ENCODE measurements at regions not wholly inside any gene's neighbourhood (a gene's known extent, or its start where the extent isn't known, plus 50 kb on each side); places are given as distances from the start of the nearest gene placed in this dataset.
"Not testable (repeated sequence)": the region's sequence is repeated elsewhere in the genome, so short reads cannot be mapped to it uniquely, and the experiment has no call there.

DNA sequence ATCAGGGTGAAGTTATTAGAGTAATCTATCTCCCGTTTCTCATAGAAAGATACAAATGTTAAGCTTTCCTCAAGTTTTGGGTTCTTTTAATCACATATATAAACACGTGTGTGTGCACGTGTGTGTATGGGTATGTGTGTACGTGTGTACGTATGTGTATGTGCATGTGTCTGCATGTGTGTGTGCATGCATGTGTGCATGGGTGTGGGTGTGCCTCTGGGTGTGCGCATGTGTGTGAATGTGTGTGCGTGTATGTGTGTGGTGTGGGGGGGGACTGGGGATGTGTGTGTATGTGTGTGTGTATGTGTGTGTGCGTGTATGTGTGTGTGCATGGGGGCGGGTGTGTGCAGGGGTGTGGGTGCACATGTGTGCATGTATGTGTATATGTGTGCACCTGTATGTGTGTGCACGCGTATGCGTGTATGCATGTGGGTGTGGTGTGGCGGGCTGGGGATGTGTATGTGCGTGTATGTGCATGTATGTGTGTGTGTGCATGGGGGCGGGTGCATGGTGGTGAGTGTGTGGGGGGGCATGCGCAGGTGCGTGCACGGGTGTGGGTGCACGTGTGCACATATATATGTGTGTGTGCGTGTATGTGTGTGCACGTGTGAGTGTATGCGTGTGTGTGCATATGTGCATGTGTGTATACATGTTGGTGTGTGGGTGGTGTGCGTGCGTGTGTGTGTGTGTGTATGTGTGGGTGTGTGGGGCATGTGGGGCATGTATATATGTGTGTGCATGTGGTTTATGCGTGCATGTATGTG is 304.0 kb downstream of the MBD2 start:
- DNase-seq (ENCODE audit: low spot score): no peak

DNA sequence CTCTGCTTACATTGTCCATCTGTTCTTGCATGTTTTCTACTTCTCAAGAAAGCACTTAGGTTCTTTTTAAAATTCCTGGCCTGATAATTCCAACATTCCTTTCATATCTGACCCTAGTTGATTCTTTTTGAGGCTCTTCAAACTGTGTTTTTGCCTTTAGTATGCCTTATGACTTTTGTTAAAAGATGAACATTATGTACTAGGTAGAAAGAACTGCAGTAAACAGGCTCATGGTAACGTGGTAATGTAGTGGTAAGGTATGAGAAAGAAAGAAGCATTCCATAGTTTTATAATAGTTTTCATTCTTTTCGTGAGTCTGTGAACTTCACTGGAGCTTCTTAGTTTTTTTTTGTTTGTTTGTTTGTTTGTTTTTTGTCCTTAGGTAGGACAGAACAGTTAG is 306.4 kb downstream of the MBD2 start:
- DNase-seq (ENCODE audit: low spot score): no peak

DNA sequence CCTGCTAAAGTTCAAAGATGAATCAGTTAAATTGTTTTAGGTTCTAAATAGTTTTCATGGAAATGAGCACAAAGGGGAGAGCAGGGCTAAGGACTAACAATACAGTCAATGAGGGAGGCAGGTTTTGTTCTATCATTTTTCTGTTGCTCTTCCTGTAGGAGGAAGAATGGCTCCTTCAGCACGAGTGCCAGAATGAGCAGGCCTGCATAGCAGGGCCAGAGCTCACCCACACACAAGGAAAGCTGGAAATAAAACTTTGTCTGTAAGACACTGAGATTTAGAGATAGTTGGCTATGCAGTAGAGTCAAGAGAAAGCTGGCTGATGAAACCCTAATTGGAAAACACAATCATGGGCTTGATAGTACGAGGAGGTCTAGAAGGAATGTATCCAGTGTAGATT is 313.3 kb downstream of the MBD2 start:
- no peak for DNase-seq (ENCODE audit: low spot score)

- no peak for DNase-seq (ENCODE audit: low spot score)
Measured at GRCh38 chr18:53909668-53910067, 314.8 kb downstream of the MBD2 start.

- DNase-seq (ENCODE audit: low spot score): no peak
Measured at GRCh38 chr18:53907921-53908320, 316.5 kb downstream of the MBD2 start.

DNA sequence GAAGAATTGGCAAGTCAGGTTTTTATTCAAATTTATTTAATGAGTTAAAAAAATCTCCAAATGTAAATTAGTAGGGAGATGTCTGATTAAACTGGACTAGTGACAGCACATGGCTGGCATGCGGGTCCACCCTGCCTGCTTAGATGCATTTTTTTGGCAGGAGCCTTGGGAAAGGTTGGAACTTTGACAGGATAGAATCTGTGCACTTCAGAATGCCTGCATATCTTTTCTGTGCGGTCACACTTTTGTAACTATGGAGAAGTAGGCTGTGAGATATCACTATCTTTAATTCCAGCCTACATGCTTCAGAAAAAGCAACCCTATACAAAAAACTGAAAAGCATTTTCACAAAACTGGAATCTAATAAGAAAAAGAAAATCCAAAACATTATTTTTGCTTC is 317.8 kb downstream of the MBD2 start:
- DNase-seq (ENCODE audit: low spot score): no peak

- DNase-seq (ENCODE audit: low spot score): no peak
Measured at GRCh38 chr18:53894675-53895442, 329.6 kb downstream of the MBD2 start.

DNA sequence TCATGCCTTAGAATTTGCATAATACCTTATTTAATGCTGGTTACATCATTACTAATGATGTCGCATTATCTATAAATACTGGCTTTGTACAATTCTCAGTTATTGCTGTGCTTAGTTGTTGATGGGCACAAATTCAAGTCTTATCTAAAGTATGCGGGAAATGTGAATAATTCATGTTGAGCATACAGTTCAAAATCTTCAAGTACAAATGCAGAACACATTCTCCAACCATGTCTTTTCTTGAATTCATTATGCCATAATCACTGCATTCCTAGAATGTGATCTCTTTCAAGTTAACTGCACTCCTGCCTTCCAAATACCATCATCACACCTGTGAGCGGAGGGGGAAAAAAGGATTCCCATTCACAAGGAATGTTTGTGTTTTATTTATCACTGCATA is 337.0 kb downstream of the MBD2 start:
- no peak for DNase-seq (ENCODE audit: low spot score)

- DNase-seq (ENCODE audit: low spot score): no peak
Measured at GRCh38 chr18:53886058-53886457, 338.4 kb downstream of the MBD2 start.

DNA sequence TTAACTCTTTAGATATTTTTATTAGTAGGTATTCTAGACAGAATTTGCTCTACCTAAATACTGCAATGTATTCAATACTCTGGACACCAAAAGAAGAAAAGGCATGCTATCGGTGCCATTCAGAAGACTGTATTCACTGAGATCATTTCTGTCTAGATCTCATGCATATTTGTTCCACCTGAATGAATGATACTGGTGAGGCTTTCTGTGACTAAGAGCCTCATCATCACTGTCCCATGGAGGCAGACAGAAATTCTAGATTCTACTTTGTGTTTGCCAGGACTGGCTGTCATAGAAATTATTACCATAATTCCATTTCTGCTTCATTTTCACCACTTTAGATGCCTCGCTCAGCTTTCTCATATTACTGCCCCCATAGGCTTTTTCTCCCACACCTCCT is 340.7 kb downstream of the MBD2 start:
- no peak for DNase-seq (ENCODE audit: low spot score)

DNA sequence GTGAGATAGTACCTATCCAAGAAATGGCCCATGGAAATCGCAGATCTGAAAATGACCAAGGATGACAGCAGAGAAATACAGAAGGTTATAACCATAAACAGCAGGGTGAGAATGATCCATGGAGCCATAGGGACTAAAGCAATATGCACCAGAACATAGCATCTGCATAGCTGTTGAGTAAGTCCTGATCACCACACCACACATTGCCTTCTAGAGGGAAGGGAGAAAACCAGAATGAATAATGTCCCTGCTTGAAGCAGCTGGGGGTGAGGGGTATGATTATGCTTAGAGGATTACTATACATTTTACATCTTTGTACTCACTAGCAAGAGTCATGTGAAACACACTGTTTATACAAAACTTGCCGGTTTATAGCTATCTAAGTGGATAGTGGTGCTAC is 350.4 kb downstream of the MBD2 start:
- no peak for DNase-seq (ENCODE audit: low spot score)

- no peak for DNase-seq (ENCODE audit: low spot score)
Measured at GRCh38 chr18:53864770-53865169, 359.7 kb downstream of the MBD2 start.

GRCh38 chr18:53862921-53863320 is 361.5 kb downstream of the MBD2 start:
- no peak for DNase-seq (ENCODE audit: low spot score)

DNA sequence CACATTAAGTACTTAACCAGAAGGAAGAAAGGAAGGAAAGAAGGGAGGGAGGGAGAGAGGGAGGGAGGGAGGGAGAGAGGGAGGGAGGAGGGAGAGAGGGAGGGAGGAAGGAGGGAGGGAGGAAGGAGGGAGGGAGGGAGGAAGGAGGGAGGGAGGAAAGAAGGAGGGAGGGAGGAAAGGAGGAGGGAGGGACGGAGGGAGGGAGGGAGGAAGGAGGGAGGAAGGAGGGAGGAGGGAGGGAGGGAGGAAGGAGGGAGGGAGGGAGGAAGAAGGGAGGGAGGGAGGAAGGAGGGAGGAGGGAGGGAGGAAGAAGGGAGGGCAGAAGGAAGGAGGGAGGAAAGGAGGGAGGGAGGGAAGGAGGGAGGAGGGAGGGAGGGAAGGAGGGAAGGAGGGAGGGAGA is 363.3 kb downstream of the MBD2 start:
- no peak for DNase-seq (ENCODE audit: low spot score)

GRCh38 chr18:53859764-53860163 is 364.7 kb downstream of the MBD2 start:
- DNase-seq (ENCODE audit: low spot score): no peak

- DNase-seq (ENCODE audit: low spot score): no peak
Measured at GRCh38 chr18:53850902-53851301, 373.6 kb downstream of the MBD2 start.

GRCh38 chr18:53843763-53844162 is 380.7 kb downstream of the MBD2 start:
- no peak for DNase-seq (ENCODE audit: low spot score)

GRCh38 chr18:53843113-53843760 is 381.2 kb downstream of the MBD2 start:
- no peak for DNase-seq (ENCODE audit: low spot score)

DNA sequence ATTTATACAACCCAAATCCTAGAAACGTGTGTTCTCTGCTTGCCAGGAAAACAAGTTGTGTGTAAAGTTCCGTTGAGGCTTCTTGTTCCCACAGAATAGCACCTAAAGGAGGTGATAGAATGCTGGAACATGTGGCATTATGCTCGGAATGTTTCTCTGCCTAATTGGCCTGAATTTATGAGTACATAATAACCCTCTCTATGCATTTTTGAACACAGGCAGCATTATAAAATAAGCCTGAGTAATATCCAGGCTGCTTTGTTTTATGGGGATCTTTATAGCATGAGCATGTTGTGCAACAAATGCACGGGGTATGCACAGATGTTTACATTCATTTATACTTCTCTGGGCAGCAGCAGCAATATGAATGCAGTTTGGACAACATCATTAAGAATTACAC is 385.7 kb downstream of the MBD2 start:
- no peak for DNase-seq (ENCODE audit: low spot score)

- DNase-seq (ENCODE audit: low spot score): not testable (repeated sequence)
Measured at GRCh38 chr18:53821141-53821540, 403.3 kb downstream of the MBD2 start.

DNA sequence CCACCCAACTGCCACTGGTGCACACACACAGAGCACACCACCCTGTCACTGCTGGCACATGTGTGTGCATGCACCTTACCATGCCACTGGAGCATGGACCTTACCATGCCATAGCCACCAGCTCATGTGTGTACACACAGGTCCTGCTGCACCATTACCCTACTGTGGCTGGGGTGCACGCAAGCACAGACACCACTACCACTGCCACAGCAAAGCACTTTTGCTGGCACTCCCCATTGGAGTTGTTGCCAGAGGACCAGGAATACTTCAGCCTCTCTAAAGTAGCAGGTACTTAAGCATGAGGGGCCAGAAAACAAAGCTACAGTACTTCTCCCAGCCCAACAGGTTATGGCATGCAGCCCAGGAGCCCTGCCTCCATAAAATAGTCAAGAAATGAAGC is 404.8 kb downstream of the MBD2 start:
- no peak for DNase-seq (ENCODE audit: low spot score)

- no peak for DNase-seq (ENCODE audit: low spot score)
Measured at GRCh38 chr18:53819174-53819573, 405.3 kb downstream of the MBD2 start.
